PC-3 (cell line): ENCODE measurements at regions not wholly inside any gene's neighbourhood (a gene's known extent, or its start where the extent isn't known, plus 50 kb on each side); places are given as distances from the start of the nearest gene placed in this dataset.

Experiments
- ATAC-seq: fragments of 200-7000 bp; cut with Tn5 transposase; 2 replicates; pipeline ENCODE4 v1.9.1; 2020; ENCODE audit warnings: mild to moderate bottlenecking, moderate library complexity
- BruUV-seq: library from RNA; stranded (reverse); fragments of 400-500 nt; replicated peaks from 2 replicates; lab custom pipeline; 2021; lab: Mats Ljungman, UMichigan
- CTCF ChIA-PET: fragments of 300-600 bp; sonication (Branson Sonifier 250); formaldehyde crosslinking; loops from one replicate; lab custom pipeline; 2022; ENCODE audit warnings: antibody characterized with exemption; lab: Charles Lee
- POLR2A ChIA-PET: fragments of 300-600 bp; sonication (Branson Sonifier 250); formaldehyde crosslinking; loops from one replicate; lab custom pipeline; 2022; ENCODE audit warnings: antibody characterized with exemption; ENCODE audit not compliant: unreplicated experiment; lab: Charles Lee
- DNase-seq: peaks from one replicate; pipeline ENCODE4 v3.0.0-alpha.2; 2015
- H2AFZ ChIP-seq: fragments of 300-600 bp; sonication (generic); 2 replicates; pipeline ENCODE4 v1.6.0; 2016; ENCODE audit warnings: antibody characterized with exemption, low read length
- H3F3A ChIP-seq: fragments of 300-600 bp; sonication (generic); one replicate; pipeline ENCODE4 v1.6.0; 2017; ENCODE audit warnings: antibody characterized with exemption, low read length, control low read depth, mild to moderate bottlenecking; ENCODE audit not compliant: unreplicated experiment
- H3K27ac ChIP-seq: fragments of 300-600 bp; sonication (generic); 2 replicates; pipeline ENCODE4 v1.5.1; 2016; ENCODE audit warnings: mild to moderate bottlenecking, low read length
- H3K27me3 ChIP-seq: fragments of 300-600 bp; sonication (generic); 2 replicates; pipeline ENCODE4 v1.6.1; 2016; ENCODE audit warnings: low read length, mixed read lengths
- H3K36me3 ChIP-seq: fragments of 300-600 bp; sonication (generic); 2 replicates; pipeline ENCODE4 v1.6.1; 2016; ENCODE audit warnings: low read depth, mixed run types, low read length, mixed read lengths
- H3K4me1 ChIP-seq: fragments of 300-600 bp; sonication (generic); 2 replicates; pipeline ENCODE4 v1.5.1; 2016; ENCODE audit warnings: low read length; ENCODE audit not compliant: insufficient read depth
- H3K4me2 ChIP-seq: fragments of 300-600 bp; sonication (generic); 2 replicates; pipeline ENCODE4 v1.6.0; 2016; ENCODE audit warnings: low read length
- H3K4me3 ChIP-seq: fragments of 300-600 bp; sonication (generic); 2 replicates; pipeline ENCODE4 v1.5.1; 2016; ENCODE audit warnings: mild to moderate bottlenecking, low read length, mixed read lengths
- H3K79me2 ChIP-seq: fragments of 300-600 bp; sonication (generic); 2 replicates; pipeline ENCODE4 v1.6.1; 2017; ENCODE audit warnings: low read length, mixed read lengths
- H3K9ac ChIP-seq: fragments of 300-600 bp; sonication (generic); 2 replicates; pipeline ENCODE4 v1.6.0; 2016; ENCODE audit warnings: mild to moderate bottlenecking, low read length
- H3K9me2 ChIP-seq: fragments of 300-600 bp; sonication (generic); replicated peaks from 2 replicates; pipeline ENCODE4 v1.6.1; 2016; ENCODE audit warnings: mixed run types, low read length, mixed read lengths
- H3K9me3 ChIP-seq: fragments of 300-600 bp; sonication (generic); 2 replicates; pipeline ENCODE4 v1.6.1; 2016; ENCODE audit warnings: low read length, mixed read lengths
- H4K20me1 ChIP-seq: fragments of 300-600 bp; sonication (generic); 2 replicates; pipeline ENCODE4 v1.6.1; 2016; ENCODE audit warnings: low read length, mixed read lengths
- CTCF ChIP-seq: fragments of 300-600 bp; sonication (generic); conservative IDR thresholded peaks from 2 replicates; pipeline ENCODE4 v1.5.1; 2017; ENCODE audit warnings: antibody characterized with exemption, low read depth, mild to moderate bottlenecking, low read length
- EZH2 ChIP-seq: fragments of 300-600 bp; sonication (generic); IDR thresholded peaks from one replicate; pipeline ENCODE4 v1.6.1; 2017; ENCODE audit warnings: antibody characterized with exemption, mild to moderate bottlenecking, low read length; ENCODE audit not compliant: unreplicated experiment
- EZH2phosphoT487 ChIP-seq: fragments of 300-600 bp; sonication (generic); IDR thresholded peaks from 2 replicates; pipeline ENCODE4 v1.6.1; 2018; ENCODE audit warnings: mild to moderate bottlenecking, antibody characterized with exemption, low read length, borderline replicate concordance
- intact Hi-C: fragments of 100-400 bp; cut with micrococcal nuclease; formaldehyde crosslinking; loops from 2 replicates; pipeline ENCODE4 v1.9.0; 2023

GRCh38 chr6:110037726-110038295 lies 59.7 kb downstream of the GPR6 start:
- Histone ChIP-seq H3F3A (no peaks in the 10 kb centered on the region), H2AFZ (no peak overlapping the region), H3K27me3 (no peaks in the 10 kb centered on the region), H3K9me3 (no peaks in the 10 kb centered on the region), H3K9ac (no peak overlapping the region), H3K4me2 (no peak overlapping the region), H3K9me2 (no peaks in the 10 kb centered on the region), H4K20me1 (no peaks in the 10 kb centered on the region), H3K27ac (no peak overlapping the region), H3K4me3 (no peak overlapping the region), H3K79me2 (no peaks in the 10 kb centered on the region), H3K4me1 (peaks cover 5% of the 10 kb centered on the region), H3K36me3 (no peaks in the 10 kb centered on the region; the same call in 1 of the 2 replicates)
- no peak for TF ChIP-seq EZH2phosphoT487
- no peak for TF ChIP-seq CTCF
- no peak for TF ChIP-seq EZH2
- intact Hi-C loops: no loop called here
- ATAC-seq (no peak), DNase-seq (no peak)
- no TSS peak for BruUV-seq
- CTCF ChIA-PET: no interaction called here
- POLR2A ChIA-PET: no interaction called here

GRCh38 chr6:110039364-110039980 lies 61.4 kb downstream of the GPR6 start:
- Histone ChIP-seq H2AFZ (peak overlapping the region; percentile 99), H3K79me2 (no peaks in the 10 kb centered on the region), H3K9me2 (no peaks in the 10 kb centered on the region), H3F3A (no peaks in the 10 kb centered on the region), H3K4me3 (peak overlapping the region; percentile 73), H3K27me3 (no peaks in the 10 kb centered on the region), H3K9ac (peak overlapping the region; percentile 40), H3K27ac (no peak overlapping the region), H3K4me2 (peak overlapping the region; percentile 97), H3K4me1 (peaks cover 5% of the 10 kb centered on the region), H4K20me1 (no peaks in the 10 kb centered on the region), H3K36me3 (no peaks in the 10 kb centered on the region; the same call in 1 of the 2 replicates), H3K9me3 (no peaks in the 10 kb centered on the region)
- POLR2A ChIA-PET: no interaction called here
- DNase-seq: peak; percentile 85
- CTCF ChIA-PET: interaction anchor here (0.5 to 2.1 kb wide), 22 partner anchors 10 to 512 kb away, joined by 3 to 39 read pairs (median 4); partner anchors contain the start of genes AK9 and FIG4
- intact Hi-C loops: loop anchor here (1.0 kb wide), 3 partner anchors 146 to 512 kb away; no protein-coding TSS in a partner anchor
- peak; percentile 93 for ATAC-seq
- TF ChIP-seq CTCF (peak; percentile 84), EZH2phosphoT487 (no peak)
- no TSS peak for BruUV-seq

- Histone ChIP-seq H3K79me2 (no peaks in the 10 kb centered on the region), H3K9me2 (no peaks in the 10 kb centered on the region), H3K27ac (no peak overlapping the region), H3K36me3 (no peaks in the 10 kb centered on the region; the same call in 1 of the 2 replicates), H3K9ac (peak overlapping the region; percentile 40), H3K27me3 (no peaks in the 10 kb centered on the region), H3K4me3 (peak overlapping the region; percentile 73), H2AFZ (peak overlapping the region; percentile 99), H4K20me1 (no peaks in the 10 kb centered on the region), H3K4me1 (peaks cover 5% of the 10 kb centered on the region), H3K4me2 (peak overlapping the region; percentile 97), H3F3A (no peaks in the 10 kb centered on the region), H3K9me3 (no peaks in the 10 kb centered on the region)
- ATAC-seq (peak; percentile 77), DNase-seq (peak; percentile 59)
- TF ChIP-seq CTCF (peak; percentile 65), EZH2phosphoT487 (no peak), EZH2 (no peak)
- no TSS peak for BruUV-seq
- ChIA-PET POLR2A (no interaction called here), CTCF (interaction anchor here (0.6 to 2.1 kb wide), 17 partner anchors 10 to 513 kb away, joined by 3 to 39 read pairs (median 4); no protein-coding TSS in a partner anchor)
- intact Hi-C loops: loop anchor here (1.0 to 5.0 kb wide), 4 partner anchors 147 to 513 kb away; no protein-coding TSS in a partner anchor
Measured at GRCh38 chr6:110039981-110040383, 61.9 kb downstream of the GPR6 start.
